GM23338 (cell line): ENCODE measurements at regions not wholly inside any gene's neighbourhood (a gene's known extent, or its start where the extent isn't known, plus 50 kb on each side); places are given as distances from the start of the nearest gene placed in this dataset.

Experiments
- ATAC-seq: fragments of 200-7000 bp; cut with Tn5 transposase; 3 replicates; pipeline ENCODE4 v1.9.1; 2020
- DNase-seq: peaks from one replicate; pipeline ENCODE4 v3.0.0-alpha.2; 2015; ENCODE audit warnings: low spot score
- H2AFZ ChIP-seq: fragments of 200-600 bp; sonication (generic); 2 replicates; pipeline ENCODE4 v1.8.0; 2016; ENCODE audit warnings: antibody characterized with exemption, mild to moderate bottlenecking, moderate library complexity
- H3F3A ChIP-seq: fragments of 200-600 bp; sonication (generic); replicated peaks from 2 replicates; pipeline ENCODE4 v1.8.0; 2017; ENCODE audit warnings: antibody characterized with exemption, mixed run types, low read depth
- H3K27ac ChIP-seq: fragments of 200-600 bp; sonication (generic); 2 replicates; pipeline ENCODE4 v1.6.1; 2016; ENCODE audit warnings: low read depth
- H3K27me3 ChIP-seq: fragments of 200-600 bp; sonication (generic); 2 replicates; pipeline ENCODE4 v1.8.0; 2016; ENCODE audit warnings: mild to moderate bottlenecking, mixed run types, moderate library complexity; ENCODE audit not compliant: insufficient read depth
- H3K36me3 ChIP-seq: fragments of 200-600 bp; sonication (generic); 2 replicates; pipeline ENCODE4 v1.8.0; 2016; ENCODE audit warnings: mild to moderate bottlenecking; ENCODE audit not compliant: insufficient read depth
- H3K4me1 ChIP-seq: fragments of 200-600 bp; sonication (generic); 2 replicates; pipeline ENCODE4 v1.8.0; 2016; ENCODE audit warnings: mild to moderate bottlenecking, moderate library complexity; ENCODE audit not compliant: insufficient read depth
- H3K4me2 ChIP-seq: fragments of 200-600 bp; sonication (generic); 2 replicates; pipeline ENCODE4 v1.7.1; 2017; ENCODE audit warnings: mixed run types
- H3K4me3 ChIP-seq: fragments of 200-600 bp; sonication (generic); 2 replicates; pipeline ENCODE4 v1.6.1; 2016; ENCODE audit warnings: mixed run types
- H3K79me2 ChIP-seq: fragments of 200-600 bp; sonication (generic); replicated peaks from 2 replicates; pipeline ENCODE4 v1.8.0; 2017; ENCODE audit warnings: mild to moderate bottlenecking; ENCODE audit not compliant: insufficient read depth
- H3K9me2 ChIP-seq: fragments of 200-600 bp; sonication (generic); 2 replicates; pipeline ENCODE4 v1.8.0; 2017; ENCODE audit not compliant: insufficient read depth
- H4K20me1 ChIP-seq: fragments of 200-600 bp; sonication (generic); replicated peaks from 2 replicates; pipeline ENCODE4 v1.8.0; 2017; ENCODE audit warnings: mild to moderate bottlenecking; ENCODE audit not compliant: insufficient read depth
- H3K27ac Mint-ChIP-seq: 2 replicates; pipeline ENCODE4 v1.8.0; 2020; ENCODE audit warnings: inconsistent platforms, mild to moderate bottlenecking, moderate library complexity, mixed read lengths
- H3K27me3 Mint-ChIP-seq: 3 replicates; pipeline ENCODE4 v1.8.0; 2022; ENCODE audit warnings: low read depth, mild to moderate bottlenecking, moderate library complexity, mixed read lengths, inconsistent platforms; ENCODE audit not compliant: insufficient read depth, poor library complexity
- H3K36me3 Mint-ChIP-seq: 3 replicates; pipeline ENCODE4 v1.8.0; 2021; ENCODE audit warnings: low read depth, mild to moderate bottlenecking, inconsistent platforms, moderate library complexity, mixed read lengths
- H3K4me1 Mint-ChIP-seq: 3 replicates; pipeline ENCODE4 v1.8.0; 2020; ENCODE audit warnings: mild to moderate bottlenecking, inconsistent platforms, mixed read lengths
- H3K4me3 Mint-ChIP-seq: 3 replicates; pipeline ENCODE4 v1.8.0; 2021; ENCODE audit warnings: moderate library complexity, mild to moderate bottlenecking, inconsistent platforms, mixed read lengths
- H3K9me3 Mint-ChIP-seq: 3 replicates; pipeline ENCODE4 v1.8.0; 2020; ENCODE audit warnings: moderate library complexity, mild to moderate bottlenecking, inconsistent platforms, mixed read lengths
- CREB1 ChIP-seq: fragments of 250-450 bp; sonication (Bioruptor Pico); IDR thresholded peaks from 2 replicates; pipeline ENCODE4 v1.5.0; 2020; ENCODE audit warnings: low read depth, mild to moderate bottlenecking, moderate library complexity
- EZH2 ChIP-seq: fragments of 200-600 bp; sonication (generic); IDR thresholded peaks from one replicate; pipeline ENCODE4 v1.8.0; 2017; ENCODE audit warnings: antibody characterized with exemption, mild to moderate bottlenecking, low read depth; ENCODE audit not compliant: unreplicated experiment
- EZH2phosphoT487 ChIP-seq: fragments of 200-600 bp; sonication (generic); IDR thresholded peaks from one replicate; pipeline ENCODE4 v1.8.1; 2018; ENCODE audit warnings: antibody characterized with exemption; ENCODE audit not compliant: unreplicated experiment
- JUNB ChIP-seq: IDR thresholded peaks from one replicate; pipeline ENCODE4 v1.6.1; 2016; ENCODE audit warnings: antibody characterized with exemption; ENCODE audit not compliant: unreplicated experiment
- POLR2AphosphoS5 ChIP-seq: IDR thresholded peaks from 2 replicates; pipeline ENCODE4 v1.6.1; 2016; ENCODE audit warnings: antibody characterized with exemption, low read depth
- REST ChIP-seq: IDR thresholded peaks from one replicate; pipeline ENCODE4 v1.6.1; 2018; ENCODE audit warnings: antibody characterized with exemption; ENCODE audit not compliant: unreplicated experiment
- STAT1 ChIP-seq: IDR thresholded peaks from one replicate; pipeline ENCODE4 v1.6.1; 2016; ENCODE audit warnings: antibody characterized with exemption; ENCODE audit not compliant: unreplicated experiment
- ZNF331 ChIP-seq: fragments of 250-450 bp; sonication (Bioruptor Pico); IDR thresholded peaks from 2 replicates; pipeline ENCODE4 v1.5.0; 2020; ENCODE audit warnings: low read depth, mild to moderate bottlenecking, moderate library complexity
- TF ChIP-seq, protein P1 (sequence below): fragments of 250-450 bp; sonication (Bioruptor Pico); IDR thresholded peaks from 2 replicates; pipeline ENCODE4 v1.5.0; 2020; ENCODE audit warnings: mild to moderate bottlenecking, moderate library complexity
- TF ChIP-seq, protein P2 (sequence below), 2 experiments: fragments of 200-600 bp in 1 of 2; sonication (generic) in 1 of 2; conservative IDR thresholded peaks; 2 replicates each; pipeline versions ENCODE4 v1.5.1 to v1.6.1; 2016 to 2017; ENCODE audit warnings: antibody characterized with exemption in 2 of 2, low read depth in 2 of 2, mild to moderate bottlenecking in 2 of 2, moderate library complexity in 1 of 2

DNA sequence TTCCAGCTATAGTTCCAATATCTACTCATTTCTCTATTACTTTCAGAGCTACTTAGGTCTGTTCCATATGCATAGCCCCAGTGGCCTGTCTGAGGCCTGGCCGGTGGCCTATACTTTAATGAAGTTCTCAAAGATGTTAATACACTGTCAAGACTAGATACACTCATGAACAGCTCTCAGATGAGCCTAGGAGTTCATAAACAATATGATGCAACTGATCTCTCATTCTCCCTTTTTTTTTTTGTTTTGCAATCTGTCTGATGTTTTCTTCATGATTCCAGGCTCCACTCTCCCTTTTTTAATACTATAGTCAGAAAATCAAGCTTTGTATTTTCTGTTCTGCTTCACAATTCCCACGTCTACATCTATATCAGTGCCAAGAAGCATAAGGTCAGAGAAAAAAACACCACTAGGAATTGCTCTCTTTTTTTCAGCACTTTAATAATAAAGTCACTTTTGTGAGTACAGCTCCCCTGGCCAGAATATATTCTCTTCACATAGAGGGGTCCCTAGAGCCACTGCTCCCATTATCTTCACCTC is 321.0 kb downstream of the C7orf25 start:
- no peaks in the 10 kb centered on the region for H4K20me1 ChIP-seq
- Mint-ChIP-seq H3K36me3 (peaks cover 23% of the 10 kb centered on the region), H3K27ac (no peak overlapping the region), H3K4me1 (peaks cover 6% of the 10 kb centered on the region; the same call in 1 of the 3 replicates), H3K9me3 (peaks cover 28% of the 10 kb centered on the region), H3K27me3 (no peaks in the 10 kb centered on the region), H3K4me3 (no peak overlapping the region)
- DNase-seq: no peak
- peaks cover 6% of the 10 kb centered on the region; the same call in 1 of the 2 replicates for H3K36me3 ChIP-seq
- no peaks in the 10 kb centered on the region for H3K27me3 ChIP-seq
- no peak overlapping the region for H3K27ac ChIP-seq
- TF ChIP-seq JUNB (no peak), CREB1 (no peak), EZH2phosphoT487 (no peak), EZH2 (no peak), POLR2AphosphoS5 (no peak), REST (no peak), STAT1 (no peak), ZNF331 (CRISPR knock-in tag) (no peak)
- TF ChIP-seq, protein P1, sequence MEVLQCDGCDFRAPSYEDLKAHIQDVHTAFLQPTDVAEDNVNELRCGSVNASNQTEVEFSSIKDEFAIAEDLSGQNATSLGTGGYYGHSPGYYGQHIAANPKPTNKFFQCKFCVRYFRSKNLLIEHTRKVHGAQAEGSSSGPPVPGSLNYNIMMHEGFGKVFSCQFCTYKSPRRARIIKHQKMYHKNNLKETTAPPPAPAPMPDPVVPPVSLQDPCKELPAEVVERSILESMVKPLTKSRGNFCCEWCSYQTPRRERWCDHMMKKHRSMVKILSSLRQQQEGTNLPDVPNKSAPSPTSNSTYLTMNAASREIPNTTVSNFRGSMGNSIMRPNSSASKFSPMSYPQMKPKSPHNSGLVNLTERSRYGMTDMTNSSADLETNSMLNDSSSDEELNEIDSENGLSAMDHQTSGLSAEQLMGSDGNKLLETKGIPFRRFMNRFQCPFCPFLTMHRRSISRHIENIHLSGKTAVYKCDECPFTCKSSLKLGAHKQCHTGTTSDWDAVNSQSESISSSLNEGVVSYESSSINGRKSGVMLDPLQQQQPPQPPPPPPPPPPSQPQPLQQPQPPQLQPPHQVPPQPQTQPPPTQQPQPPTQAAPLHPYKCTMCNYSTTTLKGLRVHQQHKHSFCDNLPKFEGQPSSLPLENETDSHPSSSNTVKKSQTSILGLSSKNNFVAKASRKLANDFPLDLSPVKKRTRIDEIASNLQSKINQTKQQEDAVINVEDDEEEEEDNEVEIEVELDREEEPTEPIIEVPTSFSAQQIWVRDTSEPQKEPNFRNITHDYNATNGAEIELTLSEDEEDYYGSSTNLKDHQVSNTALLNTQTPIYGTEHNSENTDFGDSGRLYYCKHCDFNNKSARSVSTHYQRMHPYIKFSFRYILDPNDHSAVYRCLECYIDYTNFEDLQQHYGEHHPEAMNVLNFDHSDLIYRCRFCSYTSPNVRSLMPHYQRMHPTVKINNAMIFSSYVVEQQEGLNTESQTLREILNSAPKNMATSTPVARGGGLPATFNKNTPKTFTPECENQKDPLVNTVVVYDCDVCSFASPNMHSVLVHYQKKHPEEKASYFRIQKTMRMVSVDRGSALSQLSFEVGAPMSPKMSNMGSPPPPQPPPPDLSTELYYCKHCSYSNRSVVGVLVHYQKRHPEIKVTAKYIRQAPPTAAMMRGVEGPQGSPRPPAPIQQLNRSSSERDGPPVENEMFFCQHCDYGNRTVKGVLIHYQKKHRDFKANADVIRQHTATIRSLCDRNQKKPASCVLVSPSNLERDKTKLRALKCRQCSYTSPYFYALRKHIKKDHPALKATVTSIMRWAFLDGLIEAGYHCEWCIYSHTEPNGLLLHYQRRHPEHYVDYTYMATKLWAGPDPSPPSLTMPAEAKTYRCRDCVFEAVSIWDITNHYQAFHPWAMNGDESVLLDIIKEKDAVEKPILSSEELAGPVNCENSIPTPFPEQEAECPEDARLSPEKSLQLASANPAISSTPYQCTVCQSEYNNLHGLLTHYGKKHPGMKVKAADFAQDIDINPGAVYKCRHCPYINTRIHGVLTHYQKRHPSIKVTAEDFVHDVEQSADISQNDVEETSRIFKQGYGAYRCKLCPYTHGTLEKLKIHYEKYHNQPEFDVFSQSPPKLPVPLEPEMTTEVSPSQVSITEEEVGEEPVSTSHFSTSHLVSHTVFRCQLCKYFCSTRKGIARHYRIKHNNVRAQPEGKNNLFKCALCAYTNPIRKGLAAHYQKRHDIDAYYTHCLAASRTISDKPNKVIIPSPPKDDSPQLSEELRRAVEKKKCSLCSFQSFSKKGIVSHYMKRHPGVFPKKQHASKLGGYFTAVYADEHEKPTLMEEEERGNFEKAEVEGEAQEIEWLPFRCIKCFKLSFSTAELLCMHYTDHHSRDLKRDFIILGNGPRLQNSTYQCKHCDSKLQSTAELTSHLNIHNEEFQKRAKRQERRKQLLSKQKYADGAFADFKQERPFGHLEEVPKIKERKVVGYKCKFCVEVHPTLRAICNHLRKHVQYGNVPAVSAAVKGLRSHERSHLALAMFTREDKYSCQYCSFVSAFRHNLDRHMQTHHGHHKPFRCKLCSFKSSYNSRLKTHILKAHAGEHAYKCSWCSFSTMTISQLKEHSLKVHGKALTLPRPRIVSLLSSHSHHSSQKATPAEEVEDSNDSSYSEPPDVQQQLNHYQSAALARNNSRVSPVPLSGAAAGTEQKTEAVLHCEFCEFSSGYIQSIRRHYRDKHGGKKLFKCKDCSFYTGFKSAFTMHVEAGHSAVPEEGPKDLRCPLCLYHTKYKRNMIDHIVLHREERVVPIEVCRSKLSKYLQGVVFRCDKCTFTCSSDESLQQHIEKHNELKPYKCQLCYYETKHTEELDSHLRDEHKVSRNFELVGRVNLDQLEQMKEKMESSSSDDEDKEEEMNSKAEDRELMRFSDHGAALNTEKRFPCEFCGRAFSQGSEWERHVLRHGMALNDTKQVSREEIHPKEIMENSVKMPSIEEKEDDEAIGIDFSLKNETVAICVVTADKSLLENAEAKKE (CRISPR knock-in tag): no peak
- TF ChIP-seq, protein P2, sequence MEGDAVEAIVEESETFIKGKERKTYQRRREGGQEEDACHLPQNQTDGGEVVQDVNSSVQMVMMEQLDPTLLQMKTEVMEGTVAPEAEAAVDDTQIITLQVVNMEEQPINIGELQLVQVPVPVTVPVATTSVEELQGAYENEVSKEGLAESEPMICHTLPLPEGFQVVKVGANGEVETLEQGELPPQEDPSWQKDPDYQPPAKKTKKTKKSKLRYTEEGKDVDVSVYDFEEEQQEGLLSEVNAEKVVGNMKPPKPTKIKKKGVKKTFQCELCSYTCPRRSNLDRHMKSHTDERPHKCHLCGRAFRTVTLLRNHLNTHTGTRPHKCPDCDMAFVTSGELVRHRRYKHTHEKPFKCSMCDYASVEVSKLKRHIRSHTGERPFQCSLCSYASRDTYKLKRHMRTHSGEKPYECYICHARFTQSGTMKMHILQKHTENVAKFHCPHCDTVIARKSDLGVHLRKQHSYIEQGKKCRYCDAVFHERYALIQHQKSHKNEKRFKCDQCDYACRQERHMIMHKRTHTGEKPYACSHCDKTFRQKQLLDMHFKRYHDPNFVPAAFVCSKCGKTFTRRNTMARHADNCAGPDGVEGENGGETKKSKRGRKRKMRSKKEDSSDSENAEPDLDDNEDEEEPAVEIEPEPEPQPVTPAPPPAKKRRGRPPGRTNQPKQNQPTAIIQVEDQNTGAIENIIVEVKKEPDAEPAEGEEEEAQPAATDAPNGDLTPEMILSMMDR (conservative IDR thresholded peaks at IDR 0.05; ENCODE audit: low read depth in 2 of 2): no peak
- H2AFZ ChIP-seq: no peak overlapping the region
- H3K9me2 ChIP-seq: peaks cover 8% of the 10 kb centered on the region
- no peak for ATAC-seq
- no peaks in the 10 kb centered on the region for H3F3A ChIP-seq
- H3K79me2 ChIP-seq: no peaks in the 10 kb centered on the region
- H3K4me1 ChIP-seq: no peaks in the 10 kb centered on the region
- no peak overlapping the region for H3K4me2 ChIP-seq
- no peak overlapping the region for H3K4me3 ChIP-seq
